ENCODE measurements at regions not wholly inside any gene's neighbourhood (a gene's known extent, or its start where the extent isn't known, plus 50 kb on each side); places are given as distances from the start of the nearest gene placed in this dataset.

DNA sequence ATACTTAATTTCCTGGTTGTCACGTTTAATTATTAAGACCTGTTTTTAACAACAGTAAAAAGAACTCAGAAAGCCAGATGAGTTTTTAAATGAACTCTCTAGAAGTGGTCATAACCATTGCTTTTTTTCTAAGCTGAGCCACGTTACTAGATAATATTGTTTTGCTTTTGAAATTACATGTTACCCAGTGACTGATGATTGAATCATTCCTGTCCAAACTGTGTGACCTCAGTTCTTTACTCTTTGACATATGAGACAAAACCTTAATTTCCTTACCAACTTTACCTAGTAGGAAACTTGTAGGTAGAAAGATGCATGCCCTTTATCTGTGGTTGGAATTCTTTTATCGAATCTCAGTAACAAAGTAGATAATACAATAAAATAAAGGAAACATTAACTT is 411.7 kb downstream of the SH3GL2 start:
- H3K4me3 ChIP-seq: no peak overlapping the region
- intact Hi-C loops (cut with DNase I; ENCODE audit: low total_unique reads): no loop called here
- TF ChIP-seq POLR2A (IDR thresholded peaks at IDR 0.05): no peak
- no peaks in the 10 kb centered on the region for H3K9me3 ChIP-seq
- no peaks in the 10 kb centered on the region for H3K27me3 ChIP-seq
- no peak overlapping the region for H3K27ac ChIP-seq
- H3K4me1 ChIP-seq: no peaks in the 10 kb centered on the region
- no peak for DNase-seq
- no peaks in the 10 kb centered on the region for H3K36me3 ChIP-seq

DNA sequence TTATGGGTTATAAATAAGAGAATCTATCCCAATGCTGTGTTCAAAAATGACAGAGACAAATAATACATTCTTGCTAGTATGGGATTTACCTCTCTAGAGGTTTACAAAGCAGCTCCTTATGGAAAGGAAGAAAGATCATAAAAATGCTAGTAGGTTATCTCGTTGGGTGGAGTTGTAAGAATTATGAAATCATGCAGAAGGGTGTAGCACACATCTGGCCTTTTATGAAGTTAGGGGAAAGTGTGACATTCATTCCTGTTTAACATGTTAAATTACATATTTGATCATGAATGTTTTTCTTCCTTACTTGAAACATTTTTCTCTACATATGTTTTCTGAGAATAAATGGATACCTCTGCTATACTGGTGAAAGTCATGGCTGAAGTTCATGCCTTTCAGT is 414.2 kb downstream of the SH3GL2 start:
- intact Hi-C loops (cut with DNase I; ENCODE audit: low total_unique reads): no loop called here
- no peaks in the 10 kb centered on the region for H3K27me3 ChIP-seq
- H3K27ac ChIP-seq: no peak overlapping the region
- H3K4me1 ChIP-seq: no peaks in the 10 kb centered on the region
- H3K4me3 ChIP-seq: no peak overlapping the region
- no peak for DNase-seq
- H3K36me3 ChIP-seq: no peaks in the 10 kb centered on the region
- H3K9me3 ChIP-seq: no peaks in the 10 kb centered on the region
- no peak for TF ChIP-seq POLR2A (IDR thresholded peaks at IDR 0.05)
- TF ChIP-seq CTCF (IDR thresholded peaks at IDR 0.05): no peak

- intact Hi-C loops (cut with DNase I; ENCODE audit: low total_unique reads): no loop called here
- H3K27me3 ChIP-seq: no peaks in the 10 kb centered on the region
- H3K4me1 ChIP-seq: no peaks in the 10 kb centered on the region
- DNase-seq: no peak
- no peaks in the 10 kb centered on the region for H3K9me3 ChIP-seq
- peak overlapping the region; percentile 59 to 60 for H3K27ac ChIP-seq
- H3K4me3 ChIP-seq: no peak overlapping the region
- H3K36me3 ChIP-seq: no peaks in the 10 kb centered on the region
- TF ChIP-seq CTCF (IDR thresholded peaks at IDR 0.05) (no peak), POLR2A (IDR thresholded peaks at IDR 0.05) (no peak)
Observed at GRCh38 chr9:17994695-17995425, 416.0 kb downstream of the SH3GL2 start.

- no peak for DNase-seq
- no peaks in the 10 kb centered on the region for H3K36me3 ChIP-seq
- intact Hi-C loops (cut with DNase I; ENCODE audit: low total_unique reads): no loop called here
- TF ChIP-seq POLR2A (IDR thresholded peaks at IDR 0.05) (no peak), CTCF (IDR thresholded peaks at IDR 0.05) (no peak)
- H3K4me1 ChIP-seq: no peaks in the 10 kb centered on the region
- H3K4me3 ChIP-seq: no peak overlapping the region
- H3K9me3 ChIP-seq: no peaks in the 10 kb centered on the region
- H3K27ac ChIP-seq: no peak overlapping the region
- no peaks in the 10 kb centered on the region for H3K27me3 ChIP-seq
Observed at GRCh38 chr9:17996728-17997127, 417.9 kb downstream of the SH3GL2 start.

DNA sequence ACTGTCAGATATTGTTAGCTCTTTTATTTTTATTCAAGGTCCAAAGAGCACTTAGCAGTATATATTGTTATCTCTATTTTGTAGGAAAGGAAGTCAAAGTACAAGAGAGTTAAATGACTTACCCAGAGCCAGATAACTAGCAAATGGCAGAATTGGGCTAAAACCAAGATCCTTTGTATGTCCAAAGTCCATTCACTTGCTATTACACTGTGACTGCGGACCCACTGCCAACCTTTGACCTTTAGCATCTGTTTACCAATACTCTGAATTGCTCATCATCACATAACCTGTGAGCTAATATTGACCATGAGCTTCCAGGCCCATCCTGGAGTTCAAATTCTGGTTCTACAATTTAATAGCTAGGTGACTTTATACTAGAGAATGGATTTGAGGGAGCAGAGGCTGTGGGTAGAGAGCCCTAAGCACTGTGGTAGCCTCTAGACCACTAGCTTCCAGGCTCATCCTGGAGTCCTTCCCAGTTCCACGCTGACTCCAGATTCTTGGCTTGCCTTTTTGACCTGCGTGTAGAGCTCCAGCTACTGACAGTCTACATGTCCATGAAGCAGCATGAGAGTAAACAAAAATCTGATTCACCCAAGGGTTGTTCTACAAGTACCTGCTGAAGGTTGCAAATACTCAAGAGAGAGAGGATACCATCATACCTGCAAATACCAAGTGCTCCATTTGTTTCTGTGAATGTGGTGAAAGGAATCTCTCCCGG is 424.0 kb downstream of the SH3GL2 start:
- no peak overlapping the region for H3K4me3 ChIP-seq
- intact Hi-C loops (cut with DNase I; ENCODE audit: low total_unique reads): no loop called here
- H3K4me1 ChIP-seq: no peaks in the 10 kb centered on the region
- no peak overlapping the region for H3K27ac ChIP-seq
- DNase-seq: no peak
- no peaks in the 10 kb centered on the region for H3K36me3 ChIP-seq
- no peaks in the 10 kb centered on the region for H3K27me3 ChIP-seq
- no peak for TF ChIP-seq CTCF (IDR thresholded peaks at IDR 0.05)
- no peak for TF ChIP-seq POLR2A (IDR thresholded peaks at IDR 0.05)
- H3K9me3 ChIP-seq: no peaks in the 10 kb centered on the region

All from uterus (tissue), 3 donors.